Neural crest cell (in vitro differentiated cells): ENCODE measurements at regions not wholly inside any gene's neighbourhood (a gene's known extent, or its start where the extent isn't known, plus 50 kb on each side); places are given as distances from the start of the nearest gene placed in this dataset.
"Not testable (repeated sequence)": the region's sequence is repeated elsewhere in the genome, so short reads cannot be mapped to it uniquely, and the experiment has no call there.

Experiments used
- DNase-seq: peaks from one replicate; pipeline ENCODE4 v3.0.0; 2021; ENCODE audit warnings: low read depth, mixed read lengths, low spot score
- H3K27ac Mint-ChIP-seq: one replicate; pipeline ENCODE4 v1.8.0; 2021; ENCODE audit warnings: mild to moderate bottlenecking, mixed read lengths; ENCODE audit not compliant: unreplicated experiment
- H3K27me3 Mint-ChIP-seq: 2 replicates; pipeline ENCODE4 v1.8.0; 2021; ENCODE audit warnings: low read depth, mild to moderate bottlenecking, mixed read lengths
- H3K36me3 Mint-ChIP-seq: 2 replicates; pipeline ENCODE4 v1.8.0; 2021; ENCODE audit warnings: low read depth, mild to moderate bottlenecking, mixed read lengths
- H3K4me1 Mint-ChIP-seq: 2 replicates; pipeline ENCODE4 v1.8.0; 2021; ENCODE audit warnings: mixed read lengths
- H3K4me3 Mint-ChIP-seq: one replicate; pipeline ENCODE4 v1.8.0; 2021; ENCODE audit warnings: mild to moderate bottlenecking, mixed read lengths
- H3K9me3 Mint-ChIP-seq: 2 replicates; pipeline ENCODE4 v1.8.0; 2021; ENCODE audit warnings: mixed read lengths
- CTCF ChIP-seq: fragments of 200-600 bp; sonication (generic); conservative IDR thresholded peaks from 2 replicates; pipeline ENCODE4 v1.5.0; 2021; ENCODE audit warnings: antibody characterized with exemption, mild to moderate bottlenecking

GRCh38 chr3:104190681-104191080, 1176.0 kb upstream of the ALCAM start:
- Mint-ChIP-seq H3K36me3 (no peaks in the 10 kb centered on the region), H3K27me3 (no peaks in the 10 kb centered on the region), H3K4me1 (no peaks in the 10 kb centered on the region), H3K9me3 (no peaks in the 10 kb centered on the region), H3K27ac (no peak overlapping the region), H3K4me3 (no peak overlapping the region)
- TF ChIP-seq CTCF = no peak
- DNase-seq = no peak

GRCh38 chr3:104198131-104198530, 1168.6 kb upstream of the ALCAM start:
- no peak overlapping the region for H3K27ac Mint-ChIP-seq
- H3K4me3 Mint-ChIP-seq = no peak overlapping the region
- no peaks in the 10 kb centered on the region for H3K27me3 Mint-ChIP-seq
- no peak for TF ChIP-seq CTCF
- no peak for DNase-seq
- no peaks in the 10 kb centered on the region for H3K9me3 Mint-ChIP-seq
- H3K4me1 Mint-ChIP-seq = no peaks in the 10 kb centered on the region
- H3K36me3 Mint-ChIP-seq = no peaks in the 10 kb centered on the region

GRCh38 chr3:104206925-104207324, 1159.8 kb upstream of the ALCAM start:
- TF ChIP-seq CTCF = no peak
- Mint-ChIP-seq H3K27me3 (no peaks in the 10 kb centered on the region), H3K27ac (no peak overlapping the region), H3K9me3 (peaks cover 5% of the 10 kb centered on the region), H3K4me1 (no peaks in the 10 kb centered on the region), H3K36me3 (no peaks in the 10 kb centered on the region), H3K4me3 (no peak overlapping the region)
- no peak for DNase-seq

- no peaks in the 10 kb centered on the region for H3K36me3 Mint-ChIP-seq
- no peaks in the 10 kb centered on the region for H3K27me3 Mint-ChIP-seq
- H3K27ac Mint-ChIP-seq = no peak overlapping the region
- no peak for TF ChIP-seq CTCF
- no peak for DNase-seq
- no peak overlapping the region for H3K4me3 Mint-ChIP-seq
- no peaks in the 10 kb centered on the region for H3K4me1 Mint-ChIP-seq
- H3K9me3 Mint-ChIP-seq = no peaks in the 10 kb centered on the region
Observed at GRCh38 chr3:104214277-104214676, 1152.4 kb upstream of the ALCAM start.

GRCh38 chr3:104214937-104215336, 1151.8 kb upstream of the ALCAM start:
- no peak for DNase-seq
- Mint-ChIP-seq H3K4me1 (no peaks in the 10 kb centered on the region), H3K9me3 (no peaks in the 10 kb centered on the region), H3K4me3 (no peak overlapping the region), H3K27ac (no peak overlapping the region), H3K27me3 (no peaks in the 10 kb centered on the region), H3K36me3 (no peaks in the 10 kb centered on the region)
- TF ChIP-seq CTCF = no peak

GRCh38 chr3:104219046-104219445, 1147.7 kb upstream of the ALCAM start:
- not testable (repeated sequence) for H3K36me3 Mint-ChIP-seq, H3K27me3 Mint-ChIP-seq, H3K27ac Mint-ChIP-seq, H3K9me3 Mint-ChIP-seq, H3K4me3 Mint-ChIP-seq, DNase-seq, H3K4me1 Mint-ChIP-seq
